ENCODE measurements at regions not wholly inside any gene's neighbourhood (a gene's known extent, or its start where the extent isn't known, plus 50 kb on each side); places are given as distances from the start of the nearest gene placed in this dataset.

- peak; percentile 52 for DNase-seq
These were observed 98.1 kb upstream of the PTPN1 start for GRCh38 chr20:50412069-50412468.

GRCh38 chr20:50412499-50412898 lies 97.7 kb upstream of the PTPN1 start:
- DNase-seq: no peak

GRCh38 chr20:50413088-50413500 lies 97.1 kb upstream of the PTPN1 start:
- DNase-seq: peak; percentile 63

GRCh38 chr20:50415021-50415515 lies 95.1 kb upstream of the PTPN1 start:
- peak; percentile 61 for DNase-seq

GRCh38 chr20:50415516-50416268 lies 94.5 kb upstream of the PTPN1 start:
- DNase-seq: peak; percentile 67

- DNase-seq: peak; percentile 48
These were observed 93.7 kb upstream of the PTPN1 start for GRCh38 chr20:50416269-50417022.

GRCh38 chr20:50417023-50417329 lies 93.2 kb upstream of the PTPN1 start:
- no peak for DNase-seq

GRCh38 chr20:50417484-50418235 lies 92.5 kb upstream of the PTPN1 start:
- DNase-seq: no peak

GRCh38 chr20:50418890-50419642 lies 91.1 kb upstream of the PTPN1 start:
- DNase-seq: no peak

- DNase-seq: no peak
These were observed 89.8 kb upstream of the PTPN1 start for GRCh38 chr20:50420380-50420779.

- DNase-seq: no peak
These were observed 88.5 kb upstream of the PTPN1 start for GRCh38 chr20:50421356-50422340.

- no peak for DNase-seq
These were observed 86.4 kb upstream of the PTPN1 start for GRCh38 chr20:50423758-50424157.

- DNase-seq: no peak
These were observed 85.1 kb upstream of the PTPN1 start for GRCh38 chr20:50425076-50425475.

GRCh38 chr20:50426866-50427718 lies 83.1 kb upstream of the PTPN1 start:
- DNase-seq: no peak

GRCh38 chr20:50427719-50428083 lies 82.5 kb upstream of the PTPN1 start:
- no peak for DNase-seq

GRCh38 chr20:50428097-50428828 lies 81.9 kb upstream of the PTPN1 start:
- DNase-seq: no peak

- DNase-seq: no peak
These were observed 80.8 kb upstream of the PTPN1 start for GRCh38 chr20:50429412-50429811.

- no peak for DNase-seq
These were observed 79.1 kb upstream of the PTPN1 start for GRCh38 chr20:50431066-50431450.

- DNase-seq: no peak
These were observed 77.0 kb upstream of the PTPN1 start for GRCh38 chr20:50433001-50433761.

All from islet precursor cell (in vitro differentiated cells).